Activated T-cell treated with anti-CD3 and anti-CD28 coated beads for 24 hours (primary cell): ENCODE measurements at regions not wholly inside any gene's neighbourhood (a gene's known extent, or its start where the extent isn't known, plus 50 kb on each side); places are given as distances from the start of the nearest gene placed in this dataset.

Experiments used
- DNase-seq: peaks from one replicate; pipeline ENCODE4 v3.0.0-alpha.2; 2020; ENCODE audit warnings: low read depth

- no peak for DNase-seq
Measured at GRCh38 chr16:79823639-79824038, 223.1 kb upstream of the MAF start.

GRCh38 chr16:79821911-79822310 lies 221.4 kb upstream of the MAF start:
- DNase-seq: no peak

- no peak for DNase-seq
Measured at GRCh38 chr16:79816081-79816497, 215.6 kb upstream of the MAF start.

- DNase-seq: no peak
Measured at GRCh38 chr16:79815049-79815448, 214.5 kb upstream of the MAF start.

DNA sequence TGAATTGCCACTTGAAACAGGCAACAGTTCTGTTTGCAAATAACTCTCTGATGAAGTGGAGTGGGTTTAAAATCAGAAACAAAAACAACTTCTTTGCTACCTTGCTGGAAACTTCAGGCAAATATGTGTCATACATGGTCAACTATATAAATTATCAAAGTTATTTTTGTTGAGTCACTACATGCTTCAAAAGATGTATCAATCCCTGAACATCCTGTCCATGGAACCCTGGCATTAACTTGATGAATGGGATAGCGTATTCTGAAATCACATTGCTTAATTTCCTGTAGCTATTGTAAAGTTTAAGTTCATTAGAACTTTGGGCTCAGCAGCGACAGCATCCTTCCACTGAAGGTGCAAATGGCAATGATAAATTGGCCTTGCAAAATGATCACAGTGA lies 213.6 kb upstream of the MAF start:
- no peak for DNase-seq

GRCh38 chr16:79811541-79811940 lies 211.0 kb upstream of the MAF start:
- no peak for DNase-seq

- DNase-seq: no peak
Measured at GRCh38 chr16:79810449-79811189, 210.1 kb upstream of the MAF start.

DNA sequence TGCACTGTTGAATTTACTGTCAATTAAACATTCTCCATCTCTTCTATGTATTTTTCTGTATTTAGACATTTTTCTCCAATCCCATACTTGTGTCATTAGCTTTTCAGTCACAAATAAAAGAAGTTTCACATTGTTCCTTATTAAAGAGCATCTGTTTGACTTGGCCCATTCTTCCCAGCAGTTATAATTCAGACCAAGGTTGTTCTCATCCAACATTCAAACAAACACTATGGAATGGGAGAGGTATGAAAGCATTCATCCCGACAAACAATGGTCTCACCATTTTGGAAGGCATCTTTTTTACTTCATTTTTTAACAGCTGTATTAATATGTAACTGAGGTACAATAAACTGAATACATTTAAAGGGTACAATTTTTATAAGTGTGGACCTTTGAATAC lies 208.8 kb upstream of the MAF start:
- DNase-seq: no peak

- no peak for DNase-seq
Measured at GRCh38 chr16:79808731-79809130, 208.2 kb upstream of the MAF start.

DNA sequence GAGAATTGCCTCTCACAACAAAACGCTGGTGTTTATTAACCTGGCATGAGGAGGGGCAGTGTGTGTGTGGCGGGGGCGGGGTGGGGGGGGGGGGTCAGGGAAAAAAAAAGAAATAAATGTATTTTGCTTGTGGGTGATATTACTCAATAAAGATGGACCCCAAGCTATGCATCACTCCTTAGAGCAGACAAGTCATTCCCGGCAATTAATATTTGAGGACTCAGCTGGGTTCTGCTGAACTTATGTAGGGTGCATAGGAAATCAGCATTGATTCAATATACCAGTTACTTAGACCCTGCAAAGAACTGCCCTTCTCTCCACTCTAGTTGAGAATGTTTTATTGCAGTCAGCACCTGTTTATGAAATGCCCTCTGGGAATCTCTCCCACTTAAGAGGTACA lies 206.2 kb upstream of the MAF start:
- no peak for DNase-seq

DNA sequence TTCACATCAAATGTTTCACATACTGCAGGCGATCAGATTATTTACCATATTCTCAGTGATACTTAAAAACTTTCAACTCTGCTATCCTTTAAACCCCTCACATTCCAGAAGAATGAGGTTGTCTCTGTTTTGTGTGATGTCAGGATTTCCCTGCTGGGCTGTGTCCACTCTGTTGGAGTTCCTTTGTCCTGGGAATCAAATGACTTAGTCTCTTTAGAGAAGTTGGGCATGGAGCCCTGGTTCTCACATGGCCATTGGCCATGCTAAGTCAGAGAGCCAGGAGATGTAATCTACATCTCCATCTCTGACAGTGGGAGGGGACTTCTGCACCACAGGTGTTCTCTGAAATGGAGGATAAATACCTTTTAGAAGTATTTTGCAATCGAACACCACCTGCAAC lies 205.1 kb upstream of the MAF start:
- DNase-seq: no peak

- DNase-seq: no peak
Measured at GRCh38 chr16:79801646-79802045, 201.1 kb upstream of the MAF start.

GRCh38 chr16:79800016-79800608 lies 199.6 kb upstream of the MAF start:
- DNase-seq: no peak

DNA sequence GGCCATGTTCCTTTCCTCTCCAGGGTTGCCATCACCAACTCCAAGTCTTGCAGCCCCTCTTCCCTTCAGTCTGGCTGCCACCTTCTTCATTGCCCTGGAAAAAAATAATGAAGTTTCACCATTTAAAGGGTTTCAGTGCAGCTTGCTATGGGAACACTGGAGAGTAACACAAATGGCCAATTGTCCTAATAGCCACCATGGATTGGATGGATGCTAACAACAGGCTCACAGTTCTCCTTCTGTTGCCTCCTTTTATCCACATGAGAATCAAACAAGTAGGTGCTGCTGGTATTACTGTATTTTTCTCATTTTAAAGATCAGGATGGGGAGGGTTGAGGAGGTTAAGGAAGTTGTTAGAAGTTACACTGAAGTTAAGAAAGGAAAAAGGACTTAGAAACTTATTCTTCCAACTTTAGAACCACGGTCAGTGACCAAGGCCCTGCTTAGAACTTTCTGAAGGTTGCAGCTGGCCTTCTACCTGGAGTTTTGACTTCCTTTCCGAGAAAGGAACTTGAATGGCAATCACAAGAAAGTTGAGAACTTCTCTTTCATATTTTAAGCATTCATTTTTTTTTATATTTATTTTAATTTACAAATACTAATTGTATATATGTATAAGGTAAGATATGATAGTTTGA lies 198.0 kb upstream of the MAF start:
- no peak for DNase-seq

- no peak for DNase-seq
Measured at GRCh38 chr16:79797486-79797885, 196.9 kb upstream of the MAF start.

DNA sequence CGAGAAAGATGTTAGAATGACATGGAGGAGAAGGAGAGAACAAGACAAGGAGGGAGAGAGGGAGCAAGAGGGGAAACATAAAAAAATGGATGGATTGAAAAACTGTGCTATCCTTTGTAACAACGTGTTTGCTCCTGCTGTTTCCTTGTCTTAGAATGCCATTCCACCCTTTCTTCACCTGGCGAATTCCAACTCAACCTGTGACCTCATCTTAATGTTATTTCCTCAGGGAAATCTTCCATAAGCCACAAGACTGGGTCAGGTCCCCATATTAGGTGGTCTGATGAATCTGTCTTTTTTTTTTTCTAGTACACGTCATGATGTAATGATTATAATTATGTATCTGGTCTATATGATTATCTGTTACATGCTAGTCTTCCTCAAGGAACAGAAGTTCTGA lies 195.0 kb upstream of the MAF start:
- DNase-seq: no peak

- DNase-seq: no peak
Measured at GRCh38 chr16:79794941-79795340, 194.4 kb upstream of the MAF start.

- no peak for DNase-seq
Measured at GRCh38 chr16:79792664-79793351, 192.3 kb upstream of the MAF start.

DNA sequence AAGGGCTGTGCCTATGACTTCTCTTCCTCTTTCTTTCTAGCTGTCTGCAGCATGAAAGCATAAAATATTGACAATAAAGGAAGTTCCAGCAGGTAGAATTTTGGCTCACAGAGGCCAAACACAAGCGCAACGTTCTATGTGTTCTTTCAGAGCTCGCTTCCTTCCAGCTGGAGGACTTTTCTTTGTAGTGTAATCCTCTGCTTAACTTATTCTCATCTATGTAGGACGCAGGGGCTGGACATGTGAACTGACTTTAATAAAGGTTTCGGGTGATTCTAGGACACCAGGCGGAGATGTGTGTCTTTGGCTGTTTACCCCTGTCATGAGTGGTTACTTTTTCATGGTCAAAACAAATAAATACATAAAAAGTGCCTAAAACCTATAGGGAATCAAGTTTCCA lies 191.5 kb upstream of the MAF start:
- no peak for DNase-seq

GRCh38 chr16:79790854-79791253 lies 190.3 kb upstream of the MAF start:
- DNase-seq: no peak

GRCh38 chr16:79788949-79789348 lies 188.4 kb upstream of the MAF start:
- no peak for DNase-seq

DNA sequence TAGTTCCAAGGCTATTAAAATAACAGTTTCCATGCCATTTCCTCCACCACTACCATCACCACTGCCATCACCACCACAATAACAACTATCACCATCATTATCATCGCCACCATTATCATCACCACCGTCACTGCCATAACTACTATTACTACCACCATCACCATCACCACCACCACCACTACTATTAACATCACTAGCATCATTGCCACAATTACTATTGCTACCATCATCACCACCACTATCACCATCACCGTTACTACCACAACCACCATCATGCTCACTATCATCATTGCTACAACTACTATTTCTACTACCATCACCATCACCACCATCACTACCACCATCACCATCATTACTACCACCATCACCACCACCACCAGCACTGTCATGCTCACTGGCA lies 185.9 kb upstream of the MAF start:
- no peak for DNase-seq

- DNase-seq: no peak
Measured at GRCh38 chr16:79784007-79784406, 183.5 kb upstream of the MAF start.
